D721Med (cell line): ENCODE measurements at regions not wholly inside any gene's neighbourhood (a gene's known extent, or its start where the extent isn't known, plus 50 kb on each side); places are given as distances from the start of the nearest gene placed in this dataset.

Experiments used
- DNase-seq: peaks from one replicate; pipeline ENCODE4 v3.0.0; 2011; ENCODE audit warnings: low spot score; ENCODE audit not compliant: insufficient read length
- FAIRE-seq: peaks from 2 replicates; lab custom pipeline; 2011; peaks lifted over from hg19 to GRCh38; lab: Jason Lieb, UNC
- TF ChIP-seq, protein P1 (sequence below): IDR thresholded peaks from 2 replicates; pipeline ENCODE4 v1.5.1; 2012; ENCODE audit warnings: mild to moderate bottlenecking, control low read depth; ENCODE audit not compliant: insufficient read depth; ENCODE audit errors: missing control alignments

DNA sequence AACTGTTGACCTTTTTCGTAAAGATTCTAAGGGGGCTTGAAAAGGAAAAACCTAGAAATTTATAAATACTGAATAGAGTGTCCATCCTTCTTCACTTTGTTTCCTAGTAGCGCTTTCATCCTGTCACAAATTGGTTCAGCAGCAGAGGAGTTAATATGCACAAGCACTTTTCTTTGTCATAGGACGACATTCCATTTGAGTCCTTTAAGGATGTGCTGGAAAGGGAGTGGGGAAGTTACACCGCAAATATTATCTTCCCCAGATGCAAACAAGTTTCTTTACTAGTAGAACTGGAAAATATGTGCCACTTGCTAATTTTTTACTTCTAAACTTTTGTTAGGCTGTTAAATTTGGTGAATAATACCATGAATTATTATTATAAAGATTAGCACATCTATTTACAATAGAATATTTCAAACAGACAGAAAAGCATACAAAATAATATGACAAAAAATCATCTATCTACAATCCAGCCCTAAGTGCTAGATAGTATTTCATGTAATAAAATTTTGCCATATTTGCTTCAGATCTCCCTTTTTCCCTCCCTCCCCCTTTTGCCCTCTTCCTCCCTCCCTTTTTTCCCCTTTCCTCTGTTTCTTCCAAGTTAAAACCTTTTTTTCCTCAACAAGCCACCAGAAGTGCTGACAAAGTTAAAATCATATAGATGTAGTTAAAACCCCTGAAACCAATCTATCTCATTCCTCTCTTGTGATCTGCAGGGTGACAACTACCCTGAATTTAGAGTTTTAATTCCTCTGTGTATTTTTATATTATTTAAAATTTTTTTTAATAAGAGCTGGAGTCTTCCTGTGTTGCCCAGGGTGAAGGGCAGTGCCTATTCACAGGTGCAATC is 50.5 kb upstream of the MAP4K3 start:
- FAIRE-seq (no peak), DNase-seq (no peak)
- TF ChIP-seq, protein P1, sequence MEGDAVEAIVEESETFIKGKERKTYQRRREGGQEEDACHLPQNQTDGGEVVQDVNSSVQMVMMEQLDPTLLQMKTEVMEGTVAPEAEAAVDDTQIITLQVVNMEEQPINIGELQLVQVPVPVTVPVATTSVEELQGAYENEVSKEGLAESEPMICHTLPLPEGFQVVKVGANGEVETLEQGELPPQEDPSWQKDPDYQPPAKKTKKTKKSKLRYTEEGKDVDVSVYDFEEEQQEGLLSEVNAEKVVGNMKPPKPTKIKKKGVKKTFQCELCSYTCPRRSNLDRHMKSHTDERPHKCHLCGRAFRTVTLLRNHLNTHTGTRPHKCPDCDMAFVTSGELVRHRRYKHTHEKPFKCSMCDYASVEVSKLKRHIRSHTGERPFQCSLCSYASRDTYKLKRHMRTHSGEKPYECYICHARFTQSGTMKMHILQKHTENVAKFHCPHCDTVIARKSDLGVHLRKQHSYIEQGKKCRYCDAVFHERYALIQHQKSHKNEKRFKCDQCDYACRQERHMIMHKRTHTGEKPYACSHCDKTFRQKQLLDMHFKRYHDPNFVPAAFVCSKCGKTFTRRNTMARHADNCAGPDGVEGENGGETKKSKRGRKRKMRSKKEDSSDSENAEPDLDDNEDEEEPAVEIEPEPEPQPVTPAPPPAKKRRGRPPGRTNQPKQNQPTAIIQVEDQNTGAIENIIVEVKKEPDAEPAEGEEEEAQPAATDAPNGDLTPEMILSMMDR, result no peak

DNA sequence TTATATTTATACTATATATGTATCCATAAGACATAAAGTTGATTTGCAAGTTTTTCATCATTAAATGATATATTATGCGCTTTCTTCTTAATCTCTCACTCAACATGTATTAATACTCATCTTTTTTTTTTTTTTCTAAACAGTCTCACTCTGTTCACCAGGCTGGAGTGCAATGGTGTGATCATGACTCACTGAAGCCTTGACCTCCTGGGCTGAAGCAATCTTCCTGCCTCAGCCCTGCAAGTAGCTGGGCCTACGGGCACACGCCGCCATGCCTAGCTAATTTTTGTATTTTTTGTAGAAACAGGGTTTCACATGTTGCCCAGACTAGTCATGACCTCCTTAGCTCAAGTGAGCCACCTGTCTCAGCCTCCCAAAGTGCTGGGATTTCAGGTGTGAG is 51.4 kb upstream of the MAP4K3 start:
- TF ChIP-seq, protein P1, result no peak
- no peak for FAIRE-seq
- no peak for DNase-seq

DNA sequence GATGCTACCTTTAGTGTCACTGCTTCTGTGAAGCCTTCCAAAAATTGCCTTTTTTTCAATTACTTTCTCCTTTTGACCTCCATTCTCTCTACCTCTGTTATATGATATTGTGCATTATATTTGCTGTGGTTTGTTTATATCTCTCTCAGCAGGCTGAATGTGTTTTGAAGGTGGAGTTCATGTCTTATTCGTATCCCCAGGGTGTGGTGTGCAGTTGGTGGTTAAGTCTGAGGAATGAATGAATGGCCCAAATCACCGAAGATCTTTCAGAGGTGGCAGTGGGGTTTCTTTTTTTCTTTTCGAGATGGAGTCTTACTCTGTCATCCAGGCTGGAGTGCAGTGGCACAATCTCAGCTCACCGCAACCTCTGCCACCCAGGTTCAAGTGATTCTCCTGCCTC is 53.5 kb upstream of the MAP4K3 start:
- FAIRE-seq, result no peak

DNA sequence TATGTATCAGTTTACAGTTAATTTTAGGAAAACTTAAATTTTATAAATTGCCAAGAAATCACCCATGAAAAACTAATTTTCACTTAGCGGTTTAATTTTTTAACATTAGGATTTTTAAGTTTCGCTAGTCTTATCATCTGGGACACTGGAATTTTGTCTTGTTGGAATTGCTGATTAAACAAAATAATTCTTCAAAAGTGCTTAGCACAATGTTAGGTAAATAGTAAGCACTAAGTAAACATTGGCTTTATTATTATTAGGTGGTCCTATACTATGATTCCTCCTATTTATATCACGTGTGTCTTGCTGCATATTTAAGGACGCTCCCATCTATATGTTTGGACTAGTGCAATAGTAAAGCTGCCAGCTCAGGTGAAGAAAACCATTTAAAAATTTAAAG is 54.6 kb upstream of the MAP4K3 start:
- TF ChIP-seq, protein P1, result no peak
- DNase-seq, result no peak
- no peak for FAIRE-seq

More for the DNA sequence above, 53.5 kb upstream of the MAP4K3 start:
- no peak for DNase-seq
- TF ChIP-seq, protein P1, result no peak

DNA sequence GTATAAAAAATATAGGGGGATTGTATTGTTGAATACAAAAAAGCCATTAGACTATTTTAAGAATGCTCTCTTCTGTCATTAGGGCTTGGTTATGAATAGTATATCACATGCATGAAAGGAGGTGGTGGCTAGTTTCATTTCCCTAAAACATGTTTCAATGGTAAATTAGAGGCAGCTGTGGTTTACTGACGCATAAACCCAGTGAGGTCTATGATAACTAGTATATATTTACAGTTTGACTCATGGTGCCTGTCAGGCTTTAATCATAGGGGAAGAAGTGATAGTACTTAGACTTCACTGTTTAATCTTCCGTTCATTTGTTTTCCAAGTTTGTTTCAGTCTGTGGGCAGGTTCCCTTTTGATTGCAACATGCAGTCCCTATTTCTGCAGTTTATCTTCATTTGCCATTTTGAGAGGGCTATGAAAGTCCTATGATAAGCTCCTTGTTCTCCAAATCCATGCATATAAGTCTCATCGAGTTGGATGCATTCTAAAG is 55.1 kb upstream of the MAP4K3 start:
- DNase-seq (no peak), FAIRE-seq (no peak)
- TF ChIP-seq, protein P1, result no peak

DNA sequence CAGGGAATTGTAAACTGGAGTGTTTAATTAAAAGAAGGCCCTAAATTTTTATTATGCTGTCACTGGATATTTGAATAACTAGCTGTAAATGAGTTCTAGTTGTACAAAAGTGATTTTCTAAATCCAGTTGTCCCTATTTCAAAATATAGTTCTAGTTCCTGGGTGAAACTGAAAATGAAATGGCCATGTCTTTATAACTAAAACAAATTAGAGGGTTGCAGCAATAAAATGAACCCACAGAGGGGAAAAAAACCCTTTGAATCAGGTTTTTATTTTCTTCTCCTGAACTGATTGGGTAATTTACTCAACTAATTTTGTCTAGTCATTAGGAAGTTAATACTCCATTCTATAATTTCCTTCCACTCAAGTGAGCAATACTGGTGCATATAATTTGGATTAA is 55.6 kb upstream of the MAP4K3 start:
- TF ChIP-seq, protein P1, result no peak
- no peak for FAIRE-seq
- no peak for DNase-seq

DNA sequence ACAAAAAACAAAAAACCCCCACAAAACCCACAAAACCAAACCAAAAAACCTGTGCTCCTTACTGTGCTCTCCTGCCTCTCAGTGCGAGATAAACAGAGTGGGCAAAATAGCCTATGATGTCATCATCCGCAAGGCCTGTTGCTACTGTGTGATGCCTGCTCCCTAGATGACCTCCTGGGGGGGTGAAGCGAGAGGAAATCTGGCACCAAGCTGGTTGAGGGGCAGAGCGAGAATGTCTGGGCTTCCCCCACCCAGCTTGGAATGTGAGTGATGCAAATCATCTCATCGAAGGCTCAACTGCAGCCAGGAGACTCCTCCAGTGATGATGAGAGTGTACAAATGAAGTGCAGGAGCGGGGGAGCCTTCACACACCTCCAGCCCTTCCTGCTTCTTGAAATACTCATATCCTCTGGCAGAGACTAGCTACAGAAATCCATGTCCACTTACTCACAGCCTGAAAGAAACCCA is 57.7 kb upstream of the MAP4K3 start:
- DNase-seq, result no peak
- FAIRE-seq, result no peak
- TF ChIP-seq, protein P1, result no peak
